ENCODE measurements at regions not wholly inside any gene's neighbourhood (a gene's known extent, or its start where the extent isn't known, plus 50 kb on each side); places are given as distances from the start of the nearest gene placed in this dataset.

DNA sequence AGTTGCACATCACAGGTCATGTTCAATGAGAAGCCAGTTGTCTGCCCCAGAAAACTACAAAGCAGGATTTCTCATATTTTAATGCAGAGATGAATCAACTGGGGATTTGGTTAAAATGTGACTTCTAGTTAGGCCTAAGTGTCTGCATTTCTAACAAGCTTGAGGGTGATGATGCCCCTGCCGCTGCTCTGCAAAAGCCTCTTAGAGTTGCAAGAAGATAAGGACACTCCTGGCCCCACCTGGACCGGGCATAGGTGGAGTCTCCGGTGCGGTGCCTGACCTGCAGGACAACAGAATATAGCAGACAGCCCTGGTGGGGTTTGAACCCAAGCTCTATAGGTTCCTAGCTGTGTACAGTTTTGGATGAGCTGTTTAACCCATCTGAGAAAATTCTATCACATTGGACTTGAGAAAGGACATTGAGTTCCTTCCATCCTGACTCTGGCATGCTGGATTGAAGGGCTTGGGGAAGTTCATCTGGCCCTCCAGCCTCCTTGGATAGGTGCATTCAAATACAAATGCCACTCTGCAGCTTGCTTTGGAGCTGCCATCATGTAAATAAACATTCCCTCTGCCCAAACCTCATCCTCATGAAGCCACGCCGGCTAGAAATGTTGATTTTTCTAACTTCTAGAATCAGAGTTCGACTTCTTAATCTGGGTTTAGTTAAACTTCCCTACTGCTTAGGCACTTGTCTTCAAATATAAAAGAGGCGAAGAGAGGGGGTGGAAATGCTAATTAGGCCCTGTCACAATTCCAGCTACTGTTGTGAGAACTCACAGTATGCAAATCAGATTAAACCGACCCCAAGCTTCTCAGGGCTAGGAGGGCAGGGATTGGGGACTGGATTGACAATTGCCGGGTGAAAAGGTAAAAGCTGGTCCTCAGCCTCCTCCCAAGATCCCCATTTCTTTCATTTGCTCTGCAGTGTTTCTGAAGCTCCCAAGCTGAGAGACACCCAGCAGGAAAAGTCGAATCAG lies 1225.6 kb downstream of the VRK1 start:
- no peak for DNase-seq (ENCODE audit: low spot score)
- intact Hi-C loops (cut with DNase I) = no loop called here

DNA sequence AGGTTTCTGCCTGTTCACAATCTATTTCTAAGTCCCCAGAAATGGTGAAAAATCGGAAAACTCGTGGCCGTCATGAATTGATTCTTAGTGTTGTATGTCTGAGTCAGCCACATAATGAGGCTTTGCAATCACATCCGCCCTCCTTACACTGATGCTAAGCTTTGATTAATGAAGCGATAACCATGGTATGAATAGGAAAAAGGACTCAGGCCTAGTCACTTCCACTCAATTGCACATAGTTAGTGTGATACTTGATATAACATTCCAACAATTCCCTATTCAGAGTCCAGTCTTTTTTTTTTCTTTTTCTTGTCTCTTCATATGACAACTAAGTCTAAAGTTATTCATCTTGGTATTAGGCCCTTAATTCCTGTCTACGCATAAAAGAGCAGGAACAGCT lies 1231.0 kb downstream of the VRK1 start:
- DNase-seq (ENCODE audit: low spot score) = no peak
- intact Hi-C loops (cut with DNase I) = no loop called here

DNA sequence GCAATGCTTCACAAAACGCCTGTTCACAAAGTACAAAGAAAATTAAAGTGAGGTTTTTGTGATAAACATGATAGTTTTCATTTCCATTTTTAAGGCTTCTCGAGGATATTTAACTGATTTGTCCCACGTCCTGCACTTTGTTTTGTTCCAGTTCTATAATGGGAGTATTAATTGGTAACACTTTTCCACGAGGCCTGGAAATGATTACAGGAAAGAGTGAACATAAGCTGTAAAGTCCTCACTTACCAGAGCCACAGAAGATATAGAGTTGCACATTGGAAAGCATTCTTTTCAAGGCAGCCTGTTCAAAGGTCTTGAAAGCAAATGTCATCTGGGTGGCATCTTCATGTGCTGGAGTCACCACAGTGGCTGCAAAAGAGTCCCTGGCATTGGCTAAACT lies 1236.6 kb downstream of the BCL11B start:
- intact Hi-C loops (cut with DNase I) = no loop called here
- no peak for DNase-seq (ENCODE audit: low spot score)

DNA sequence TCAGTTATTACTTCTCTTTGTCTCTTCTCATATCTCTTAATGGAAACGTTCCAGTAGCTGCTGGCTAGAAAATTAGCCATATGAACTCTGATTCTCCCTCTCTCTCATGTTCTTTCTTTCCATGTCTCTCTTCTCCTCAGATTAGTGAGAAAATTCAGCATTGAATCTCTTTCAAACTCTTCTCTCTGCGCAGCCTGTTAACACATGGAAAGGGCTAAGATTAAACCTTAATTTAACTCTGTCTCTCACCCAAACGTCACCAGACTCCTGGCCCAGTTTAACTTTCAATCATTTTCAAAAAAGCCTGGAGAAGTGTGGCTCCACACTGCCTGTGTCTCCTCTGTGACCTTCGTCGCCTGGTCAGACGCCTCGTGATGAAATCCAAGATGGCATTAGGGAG lies 1234.2 kb downstream of the BCL11B start:
- intact Hi-C loops (cut with DNase I) = no loop called here

DNA sequence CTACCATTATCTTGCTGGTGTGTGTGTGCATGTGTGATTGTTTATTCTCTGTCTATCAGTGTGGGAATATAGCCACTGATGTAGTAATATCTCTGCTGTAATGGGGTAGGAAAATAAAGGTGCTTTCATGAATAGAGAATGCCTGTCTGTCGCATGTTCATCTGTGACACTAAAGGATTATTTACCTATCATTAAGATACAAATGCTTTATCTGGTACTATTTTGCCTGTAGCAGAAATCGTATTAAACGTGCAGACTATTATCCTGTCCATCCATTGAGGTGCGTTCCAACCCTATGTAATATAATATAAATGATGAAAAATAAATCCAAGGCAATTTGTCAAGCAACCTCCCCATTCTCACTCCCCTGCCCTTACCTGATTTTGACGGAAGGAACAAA lies 1215.1 kb downstream of the BCL11B start:
- DNase-seq (ENCODE audit: low spot score) = no peak
- intact Hi-C loops (cut with DNase I) = no loop called here

More for the DNA sequence above, 1234.2 kb downstream of the BCL11B start:
- DNase-seq (ENCODE audit: low spot score) = no peak

DNA sequence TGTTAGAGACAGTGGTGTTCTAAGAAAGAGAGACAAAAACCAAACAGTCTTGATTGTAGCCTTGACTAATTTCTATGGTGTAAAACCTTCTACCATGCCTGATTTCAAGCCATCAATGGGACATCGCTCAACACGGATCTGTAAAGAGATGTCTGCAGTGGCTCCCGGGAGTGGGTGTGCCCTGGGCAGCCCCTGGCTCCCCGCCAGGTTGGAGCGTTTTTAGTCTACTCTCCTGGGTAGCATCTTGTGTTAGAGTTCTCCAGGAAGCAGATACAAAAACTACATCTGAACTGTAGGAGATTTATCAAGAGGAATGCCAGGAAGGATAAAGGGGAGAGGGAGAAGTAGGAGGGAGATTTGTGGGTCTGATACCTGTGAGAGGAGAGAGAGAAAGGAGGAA lies 1212.9 kb downstream of the BCL11B start:
- no peak for DNase-seq (ENCODE audit: low spot score)

DNA sequence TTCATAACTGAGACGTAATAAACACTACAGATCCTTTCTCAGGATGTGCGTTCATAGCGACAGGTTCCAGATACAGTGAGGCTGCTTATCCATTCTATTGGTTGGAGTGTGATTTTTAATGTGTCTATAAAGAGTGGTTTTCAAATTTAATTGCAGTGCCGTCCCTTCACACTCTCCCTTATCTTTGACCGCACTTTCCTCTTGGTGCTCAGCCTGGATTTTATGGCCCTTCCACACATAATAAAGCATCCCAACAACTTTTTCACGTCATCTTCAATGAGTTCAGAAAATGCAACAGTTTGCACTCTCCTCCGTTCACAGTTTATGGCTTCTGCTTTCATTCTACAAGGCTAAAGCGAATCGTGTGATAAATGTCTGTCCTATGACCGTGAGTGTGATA lies 1209.9 kb downstream of the BCL11B start:
- intact Hi-C loops (cut with DNase I) = no loop called here
- DNase-seq (ENCODE audit: low spot score) = no peak

More for the DNA sequence above, 1212.9 kb downstream of the BCL11B start:
- intact Hi-C loops (cut with DNase I) = no loop called here

DNA sequence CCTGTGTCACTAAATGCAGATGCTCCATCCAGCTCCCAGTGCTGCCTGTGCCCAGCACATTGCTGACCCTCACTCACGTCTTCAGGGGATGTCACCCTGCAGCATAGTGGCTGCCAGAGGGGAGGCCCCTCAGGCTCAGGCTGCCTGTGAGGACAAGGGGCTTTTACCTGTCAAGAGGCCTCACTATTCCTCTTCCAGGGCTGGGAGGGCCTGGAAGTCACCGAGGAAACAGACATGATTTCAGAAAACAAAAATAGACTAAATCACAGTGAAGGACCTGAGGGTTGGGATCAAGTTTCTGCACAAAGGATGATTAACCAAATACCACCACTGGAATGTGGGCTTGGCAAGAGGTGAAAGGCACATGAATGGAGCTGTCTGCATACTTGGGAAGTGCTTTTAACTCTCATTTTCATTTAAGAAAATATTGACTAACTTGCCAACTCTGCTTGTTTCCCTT lies 1202.3 kb downstream of the BCL11B start:
- intact Hi-C loops (cut with DNase I) = no loop called here

DNA sequence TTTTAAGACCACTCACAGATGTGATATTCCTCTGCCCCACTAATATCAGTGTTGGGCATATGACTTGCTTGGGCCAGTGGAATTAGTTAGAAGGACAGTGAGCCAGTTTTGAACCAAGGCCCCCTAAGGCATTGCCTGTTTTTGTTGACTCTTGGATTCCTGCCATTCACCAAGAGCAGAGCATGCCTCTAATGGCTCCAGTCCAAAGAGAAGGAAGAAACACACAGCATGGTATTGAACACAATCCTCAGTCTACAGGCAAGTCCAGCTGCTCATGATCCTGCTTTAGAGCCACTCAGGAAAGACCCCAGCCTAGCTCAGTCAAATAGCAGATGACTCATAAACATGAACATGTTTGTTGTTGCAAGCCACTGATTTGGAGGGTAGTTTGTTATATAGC lies 1201.5 kb downstream of the BCL11B start:
- intact Hi-C loops (cut with DNase I) = no loop called here
- no peak for DNase-seq (ENCODE audit: low spot score)

More for the DNA sequence above, 1202.3 kb downstream of the BCL11B start:
- DNase-seq (ENCODE audit: low spot score) = no peak

DNA sequence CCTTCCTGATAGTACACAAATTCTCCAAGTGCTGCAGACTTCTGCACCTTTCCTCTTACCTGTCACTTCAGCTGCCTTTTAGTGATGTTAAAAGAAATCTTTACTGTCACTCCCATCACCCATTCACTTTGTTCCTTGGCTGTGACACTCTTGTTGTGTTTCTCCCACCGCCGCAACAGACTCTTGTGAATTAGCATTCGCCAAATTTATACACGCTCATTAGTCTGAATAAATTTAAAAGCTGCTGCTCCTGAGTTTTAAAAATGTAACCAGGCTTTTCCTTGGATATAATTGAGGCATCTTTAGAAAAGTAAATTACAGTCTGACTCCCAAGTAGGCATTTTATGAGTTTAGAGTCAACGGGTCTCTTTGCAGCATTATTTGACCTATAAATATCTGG lies 1197.9 kb downstream of the BCL11B start:
- intact Hi-C loops (cut with DNase I) = no loop called here
- DNase-seq (ENCODE audit: low spot score) = no peak

DNA sequence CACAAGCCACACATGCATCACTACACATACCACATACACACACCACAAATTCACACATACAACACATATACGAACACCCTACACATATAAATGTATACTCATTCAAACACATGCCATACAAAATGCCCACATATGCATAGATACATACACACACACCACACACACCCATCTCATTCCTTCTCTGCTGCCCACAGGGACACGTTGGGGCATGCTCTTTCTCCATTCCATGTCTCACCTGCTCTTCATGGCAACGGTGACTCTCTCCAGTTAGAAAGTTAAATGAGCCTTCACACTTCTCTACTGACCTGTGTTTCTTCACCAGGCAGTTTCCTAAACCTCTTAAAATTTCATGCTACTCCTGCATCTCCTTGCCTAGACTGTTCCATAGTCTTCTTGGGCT lies 1194.8 kb downstream of the BCL11B start:
- intact Hi-C loops (cut with DNase I) = no loop called here
- DNase-seq (ENCODE audit: low spot score) = no peak

DNA sequence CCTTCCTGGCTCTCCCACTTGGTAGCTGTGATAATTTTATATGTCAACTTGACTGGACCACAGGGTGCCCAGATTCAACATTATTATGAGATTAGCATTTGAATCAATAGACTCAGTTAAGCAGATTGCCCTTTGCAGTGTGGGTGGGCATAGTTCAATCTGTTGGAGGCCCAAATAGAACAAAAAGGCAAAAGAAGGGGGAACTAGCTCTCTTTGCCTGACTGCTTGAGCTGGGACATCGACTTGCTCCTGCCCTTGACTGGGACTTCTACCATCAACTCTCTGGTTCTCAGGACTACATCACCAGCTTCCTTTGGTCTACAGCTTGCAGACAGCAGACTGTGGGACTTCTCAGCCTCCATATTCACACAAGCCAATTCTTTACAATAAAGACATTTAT lies 1189.2 kb downstream of the BCL11B start:
- DNase-seq (ENCODE audit: low spot score) = no peak
- intact Hi-C loops (cut with DNase I) = no loop called here

DNA sequence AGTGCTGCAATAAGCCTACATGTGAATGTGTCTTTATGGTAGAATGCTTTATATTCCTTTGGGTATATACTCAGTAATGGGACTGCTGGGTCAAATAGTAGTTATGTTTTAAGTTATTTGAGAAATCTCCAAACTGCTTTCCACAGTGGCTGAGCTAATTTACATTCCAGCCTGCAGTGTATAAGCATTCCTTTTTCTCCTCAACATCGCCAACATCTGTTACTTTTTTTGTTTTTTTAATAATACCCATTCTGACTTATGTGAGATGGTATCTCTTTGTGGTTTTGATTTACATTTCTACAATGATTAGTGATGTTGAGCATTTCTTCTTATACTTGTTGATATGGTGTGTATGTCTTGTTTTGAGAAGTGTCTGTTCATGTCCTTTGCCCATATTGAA lies 1186.2 kb downstream of the BCL11B start:
- no peak for DNase-seq (ENCODE audit: low spot score)
- intact Hi-C loops (cut with DNase I) = no loop called here

DNA sequence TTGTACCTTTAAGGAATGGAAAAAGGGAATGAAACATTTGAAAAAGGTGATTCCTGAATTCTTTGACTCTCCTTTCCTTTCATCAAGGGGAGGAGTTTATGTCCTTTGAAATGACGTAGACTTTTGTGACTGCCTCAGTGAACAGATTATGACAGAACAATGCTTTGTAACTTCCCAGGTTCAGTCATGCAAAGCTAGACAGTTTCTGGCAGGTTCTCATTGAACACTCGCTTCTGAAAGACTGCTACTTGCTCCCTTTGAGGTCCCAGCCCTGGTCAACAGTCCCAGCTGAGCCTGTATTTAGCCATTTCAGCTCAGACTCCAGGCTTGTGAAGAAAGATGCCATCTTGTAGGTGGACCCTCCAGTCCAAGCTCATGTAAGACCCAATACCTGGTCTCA lies 1178.9 kb downstream of the BCL11B start:
- intact Hi-C loops (cut with DNase I) = no loop called here
- DNase-seq (ENCODE audit: low spot score) = no peak

DNA sequence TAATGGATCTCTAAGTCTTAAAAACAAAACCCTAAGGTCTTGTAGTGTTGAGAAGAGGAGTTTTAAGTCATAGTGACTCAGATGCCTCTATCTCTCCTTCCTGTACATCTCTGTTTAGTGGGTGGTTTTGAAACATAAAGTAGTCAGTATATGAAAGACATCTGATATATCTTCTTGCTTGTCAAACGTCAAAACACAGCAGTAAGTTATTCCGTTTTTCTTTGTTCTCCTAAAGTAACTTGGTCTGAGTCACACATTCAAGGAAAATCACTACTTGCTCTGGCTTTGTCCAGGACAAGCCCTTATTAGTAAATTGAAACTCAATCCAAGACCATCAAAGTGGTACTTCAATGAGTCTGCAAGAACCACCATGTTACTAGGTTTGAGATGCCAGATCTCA lies 1172.5 kb downstream of the BCL11B start:
- intact Hi-C loops (cut with DNase I) = no loop called here
- no peak for DNase-seq (ENCODE audit: low spot score)

DNA sequence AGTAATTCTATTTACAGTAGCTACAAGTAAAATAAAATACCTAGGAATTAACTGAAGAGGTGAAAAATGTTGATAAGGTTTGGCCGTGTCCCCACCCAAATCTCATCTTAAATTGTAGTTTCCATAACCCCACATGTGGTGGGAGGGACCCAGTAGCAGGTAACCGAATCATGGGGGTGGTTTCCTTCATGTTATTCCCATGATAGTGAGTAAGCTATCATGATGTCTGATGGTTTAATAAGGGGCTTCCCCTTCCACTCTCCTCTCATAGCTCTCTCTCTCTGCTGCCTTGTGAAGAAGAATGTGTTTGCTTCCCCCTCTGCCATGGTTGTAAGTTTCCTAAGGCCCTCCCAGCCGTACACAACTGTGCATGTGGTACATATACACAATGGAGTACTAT lies 1170.7 kb downstream of the BCL11B start:
- intact Hi-C loops (cut with DNase I) = no loop called here
- no peak for DNase-seq (ENCODE audit: low spot score)

DNA sequence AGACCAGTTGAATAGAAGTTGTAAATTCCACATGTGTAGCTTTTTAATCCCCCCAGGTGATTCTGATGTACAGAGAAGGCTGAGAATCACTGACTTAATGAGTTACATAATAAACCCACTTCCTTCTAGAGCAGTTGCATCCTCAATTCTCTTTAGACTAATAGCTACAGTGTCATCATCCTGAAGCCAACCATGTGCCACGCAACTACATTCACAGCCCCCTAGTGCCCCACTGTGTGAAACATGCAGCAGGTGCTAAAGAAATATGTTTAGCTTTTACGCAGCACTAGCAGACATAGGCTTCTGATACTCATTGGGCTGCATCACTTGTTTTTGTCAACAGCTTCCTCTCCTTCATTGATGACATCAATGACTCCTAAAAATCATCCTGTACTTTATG lies 1168.3 kb downstream of the BCL11B start:
- intact Hi-C loops (cut with DNase I) = no loop called here
- DNase-seq (ENCODE audit: low spot score) = no peak

DNA sequence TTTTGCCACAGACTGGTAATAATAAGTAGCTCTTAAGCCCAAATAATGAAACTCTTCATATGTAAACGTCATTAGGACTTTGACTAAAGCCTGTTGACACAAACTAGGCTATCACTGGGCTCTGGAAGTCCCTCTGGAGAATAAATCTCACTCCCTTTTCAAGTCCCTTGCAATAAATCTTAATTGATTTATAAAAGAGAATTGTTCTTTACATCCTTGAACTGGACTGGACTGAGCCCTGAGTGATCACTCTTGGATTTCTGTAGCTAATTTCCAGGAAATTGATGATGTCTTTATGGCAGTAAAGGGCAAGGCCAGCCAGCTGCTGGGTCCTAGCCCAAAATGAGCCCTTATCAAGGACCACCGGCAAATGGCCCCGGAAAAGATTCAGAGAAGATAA lies 1162.7 kb downstream of the BCL11B start:
- DNase-seq (ENCODE audit: low spot score) = no peak
- intact Hi-C loops (cut with DNase I) = no loop called here

DNA sequence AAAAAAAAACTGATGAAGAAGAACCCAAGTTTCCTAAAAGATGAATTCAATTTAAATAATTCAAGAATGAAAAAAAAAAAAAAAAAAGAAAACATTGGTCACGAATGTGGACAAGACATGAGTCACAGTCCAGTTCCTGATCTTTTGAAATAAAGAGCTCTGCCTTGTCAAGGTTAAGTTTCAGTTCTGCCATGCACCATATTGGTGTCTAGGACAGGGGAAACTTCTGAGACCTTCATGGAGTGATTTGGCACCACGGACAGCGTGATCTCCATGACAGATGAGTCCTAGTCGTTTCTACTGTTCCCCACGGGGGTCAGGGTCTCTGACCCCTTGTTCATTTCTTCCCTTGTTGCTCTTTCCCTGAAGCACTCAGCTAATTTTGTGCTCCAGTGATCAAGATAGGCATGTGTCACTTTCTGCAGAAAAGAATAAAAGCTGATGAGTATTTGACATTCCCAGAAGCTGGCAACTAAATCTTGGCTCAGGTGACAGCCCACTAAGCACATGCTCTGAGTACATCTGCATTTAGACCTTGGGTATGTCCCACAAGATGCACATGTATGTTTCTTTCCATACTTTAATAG lies 1159.7 kb downstream of the BCL11B start:
- no peak for DNase-seq (ENCODE audit: low spot score)
- intact Hi-C loops (cut with DNase I) = no loop called here

DNA sequence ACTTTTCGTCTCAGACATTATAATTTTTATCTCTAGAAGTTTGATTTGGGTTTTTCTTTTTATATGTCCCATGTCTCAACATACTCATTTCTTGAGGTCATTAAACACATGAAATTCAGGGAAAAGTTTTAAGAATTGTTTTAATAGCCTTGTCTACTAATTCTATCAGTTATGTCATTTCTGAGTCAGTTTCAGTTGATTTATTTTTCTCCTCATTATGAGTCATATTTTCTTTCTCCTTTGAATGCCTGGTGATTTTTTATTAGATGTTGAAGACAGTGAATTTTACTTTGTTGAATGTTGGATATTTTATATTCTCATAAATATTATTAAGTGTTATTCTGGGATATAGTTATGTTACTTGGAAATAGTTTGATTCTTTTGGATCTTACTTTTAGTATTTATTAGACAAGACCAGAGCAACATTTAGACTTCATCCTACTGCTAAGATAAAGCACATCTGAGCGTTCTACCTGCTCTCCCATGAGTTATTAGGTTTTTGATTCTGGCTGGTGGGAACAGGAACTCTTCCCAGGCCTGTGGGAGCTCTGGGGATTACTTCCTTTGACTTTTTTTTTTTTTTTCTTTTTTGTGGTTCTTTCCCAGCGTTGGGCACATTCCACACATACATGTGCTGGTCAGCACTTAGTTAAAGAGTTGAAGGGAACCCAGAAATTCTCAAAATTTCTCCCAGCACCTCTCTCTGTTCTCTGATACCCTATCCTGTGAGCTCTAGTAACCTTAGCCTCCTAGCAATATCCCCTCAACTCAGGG lies 1157.7 kb downstream of the BCL11B start:
- no peak for DNase-seq (ENCODE audit: low spot score)
- intact Hi-C loops (cut with DNase I) = no loop called here
